ENCODE measurements at regions not wholly inside any gene's neighbourhood (a gene's known extent, or its start where the extent isn't known, plus 50 kb on each side); places are given as distances from the start of the nearest gene placed in this dataset.

GRCh38 chr5:43837091-43837490, 234.1 kb downstream of the NNT start:
- Histone ChIP-seq H3K79me2 (ENCODE audit: insufficient read depth, low read length) (no peaks in the 10 kb centered on the region), H3K23me2 (ENCODE audit: insufficient read length, low read depth, low read length, poor library complexity, severe bottlenecking) (no peaks in the 10 kb centered on the region), H4K5ac (ENCODE audit: insufficient read length, low read depth, low read length) (no peak overlapping the region), H2BK20ac (ENCODE audit: low read depth, low read length, poor library complexity, severe bottlenecking) (no peak overlapping the region), H2BK12ac (ENCODE audit: insufficient read length, low read depth, low read length) (no peak overlapping the region), H2BK15ac (ENCODE audit: low read depth, low read length) (no peak overlapping the region), H3K56ac (ENCODE audit: insufficient read length, low read depth, low read length) (no peak overlapping the region), H4K91ac (ENCODE audit: insufficient read length, low read depth, low read length) (no peak overlapping the region), H3K9ac (ENCODE audit: extremely low read depth, insufficient read length, low read length) (no peak overlapping the region), H3K27me3 (ENCODE audit: insufficient read depth, low read length) (no peaks in the 10 kb centered on the region), H3T11ph (ENCODE audit: low read length) (no peak overlapping the region), H2BK120ac (ENCODE audit: low read depth, low read length, poor library complexity, severe bottlenecking) (no peak overlapping the region), H3K18ac (ENCODE audit: insufficient read length, low read depth, low read length) (no peak overlapping the region), H2BK5ac (ENCODE audit: insufficient read length, low read length) (no peak overlapping the region), H3K4me1 (ENCODE audit: insufficient read depth, low read length) (no peaks in the 10 kb centered on the region; the same call in 1 of the 2 replicates), H3K79me1 (ENCODE audit: insufficient read depth, low read depth, low read length, poor library complexity, severe bottlenecking) (no peaks in the 10 kb centered on the region), H4K8ac (replicated peaks; ENCODE audit: insufficient read length, low read depth, low read length) (no peak overlapping the region), H3K23ac (ENCODE audit: insufficient read length, low read depth, low read length) (no peak overlapping the region), H2AK5ac (ENCODE audit: insufficient read length, low read length) (no peak overlapping the region), H2AFZ (ENCODE audit: low read length) (no peak overlapping the region), H3K4me2 (ENCODE audit: insufficient read depth, insufficient read length, low read length) (no peak overlapping the region), H3K14ac (ENCODE audit: insufficient read depth, low read length) (no peak overlapping the region), H4K20me1 (ENCODE audit: control insufficient read depth, insufficient read depth, insufficient read length) (no peaks in the 10 kb centered on the region), H3K9me3 (ENCODE audit: control insufficient read depth, low read depth, low read length) (no peaks in the 10 kb centered on the region), H3K4ac (ENCODE audit: low read depth, low read length) (no peak overlapping the region), H3K27ac (ENCODE audit: insufficient read length, low read depth, low read length) (no peak overlapping the region)
- no peak for DNase-seq
- Mint-ChIP-seq H3K27me3 (ENCODE audit: low read depth) (no peaks in the 10 kb centered on the region), H3K4me1 (peaks cover 2 to 4% of the 10 kb centered on the region in 2 experiments; a peak in 2 of 4 replicates), H3K27ac (no peak overlapping the region), H3K4me3 (no peak overlapping the region), H3K9me3 (no peaks in the 10 kb centered on the region; a peak in 1 of 5 replicates), H3K36me3 (ENCODE audit: insufficient read depth in 1 of 3, low read depth in 3 of 3) (no peaks in the 10 kb centered on the region)
- no peak for TF ChIP-seq CTCF (conservative IDR thresholded peaks at IDR 0.05)
- WGBS (ENCODE audit: extremely low coverage, insufficient read length, low lambda C conversion rate): no CpG with 5 or more reads among the region's 2 CpGs

Measured in H9 (cell line).